HG03135 (cell line): ENCODE measurements at regions not wholly inside any gene's neighbourhood (a gene's known extent, or its start where the extent isn't known, plus 50 kb on each side); places are given as distances from the start of the nearest gene placed in this dataset.
A peak's percentile ranks its signal among the peaks of the same experiment; 100 is the strongest.
"Not testable (repeated sequence)": the region's sequence is repeated elsewhere in the genome, so short reads cannot be mapped to it uniquely, and the experiment has no call there.

Source experiments
- ATAC-seq: cut with Tn5 transposase; IDR thresholded peaks from one replicate; pipeline ENCODE4 v1.9.1; 2021; ENCODE audit warnings: mild to moderate bottlenecking, moderate library complexity; ENCODE audit not compliant: unreplicated experiment

- not testable (repeated sequence) for ATAC-seq
Observed at GRCh38 chr17:30644287-30644686, 167.1 kb downstream of the GOSR1 start.

GRCh38 chr17:30641428-30641827 lies 164.2 kb downstream of the GOSR1 start:
- not testable (repeated sequence) for ATAC-seq

GRCh38 chr17:30639391-30639790 lies 162.2 kb downstream of the GOSR1 start:
- not testable (repeated sequence) for ATAC-seq

GRCh38 chr17:30638968-30639367 lies 161.8 kb downstream of the GOSR1 start:
- not testable (repeated sequence) for ATAC-seq

- not testable (repeated sequence) for ATAC-seq
Observed at GRCh38 chr17:30631651-30632050, 154.4 kb downstream of the GOSR1 start.

- ATAC-seq = not testable (repeated sequence)
Observed at GRCh38 chr17:30625380-30625779, 148.2 kb downstream of the GOSR1 start.

- ATAC-seq = not testable (repeated sequence)
Observed at GRCh38 chr17:30624180-30624579, 147.0 kb downstream of the GOSR1 start.

- not testable (repeated sequence) for ATAC-seq
Observed at GRCh38 chr17:30609682-30610081, 132.5 kb downstream of the GOSR1 start.

- no peak for ATAC-seq
Observed at GRCh38 chr17:30605523-30605922, 128.3 kb downstream of the GOSR1 start.

- no peak for ATAC-seq
Observed at GRCh38 chr17:30605027-30605426, 127.8 kb downstream of the GOSR1 start.

GRCh38 chr17:30602396-30602795 lies 125.2 kb downstream of the GOSR1 start:
- not testable (repeated sequence) for ATAC-seq

- not testable (repeated sequence) for ATAC-seq
Observed at GRCh38 chr17:30601984-30602383, 124.8 kb downstream of the GOSR1 start.

GRCh38 chr17:30600830-30601494 lies 123.8 kb downstream of the GOSR1 start:
- ATAC-seq = peak; percentile 31

- peak; percentile 75 for ATAC-seq
Observed at GRCh38 chr17:30600060-30600829, 123.0 kb downstream of the GOSR1 start.

- no peak for ATAC-seq
Observed at GRCh38 chr17:30599428-30600059, 122.3 kb downstream of the GOSR1 start.

- ATAC-seq = no peak
Observed at GRCh38 chr17:30597776-30598288, 120.6 kb downstream of the GOSR1 start.

- ATAC-seq = not testable (repeated sequence)
Observed at GRCh38 chr17:30596948-30597775, 120.0 kb downstream of the GOSR1 start.

- not testable (repeated sequence) for ATAC-seq
Observed at GRCh38 chr17:30594953-30595371, 117.8 kb downstream of the GOSR1 start.

- no peak for ATAC-seq
Observed at GRCh38 chr17:30594223-30594952, 117.2 kb downstream of the GOSR1 start.
